WERI-Rb-1 (cell line): ENCODE measurements at regions not wholly inside any gene's neighbourhood (a gene's known extent, or its start where the extent isn't known, plus 50 kb on each side); places are given as distances from the start of the nearest gene placed in this dataset.

Experiments
- DNase-seq: peaks from one replicate; pipeline ENCODE4 v3.0.0-alpha.2; 2020
- H3K27ac ChIP-seq: fragments of 250-450 bp; sonication (Bioruptor Pico); 2 replicates; pipeline ENCODE4 v1.5.1; 2020; ENCODE audit warnings: mild to moderate bottlenecking, moderate library complexity
- H3K27me3 ChIP-seq: fragments of 250-450 bp; sonication (Bioruptor Pico); 2 replicates; pipeline ENCODE4 v1.5.1; 2021; ENCODE audit warnings: mild to moderate bottlenecking, low read depth, moderate library complexity; ENCODE audit not compliant: insufficient read depth, severe bottlenecking
- H3K36me3 ChIP-seq: fragments of 250-450 bp; sonication (Bioruptor Pico); 2 replicates; pipeline ENCODE4 v1.5.1; 2020; ENCODE audit warnings: mild to moderate bottlenecking, moderate library complexity
- H3K4me3 ChIP-seq: 2 replicates; pipeline ENCODE4 v1.5.1; 2011; ENCODE audit warnings: low read depth, mild to moderate bottlenecking, control low read depth, low read length
- H3K9me3 ChIP-seq: fragments of 250-450 bp; sonication (Bioruptor Pico); 2 replicates; pipeline ENCODE4 v1.5.1; 2021; ENCODE audit warnings: mild to moderate bottlenecking, moderate library complexity; ENCODE audit not compliant: severe bottlenecking
- CTCF ChIP-seq: IDR thresholded peaks from 2 replicates; pipeline ENCODE4 v1.5.1; 2011; ENCODE audit warnings: low read depth, mild to moderate bottlenecking, control low read depth, inconsistent platforms, low read length

GRCh38 chr2:105691947-105692390, 52.7 kb upstream of the NCK2 start:
- Histone ChIP-seq H3K9me3 (no peaks in the 10 kb centered on the region), H3K27me3 (no peaks in the 10 kb centered on the region), H3K27ac (no peak overlapping the region), H3K4me3 (no peak overlapping the region), H3K36me3 (no peaks in the 10 kb centered on the region)
- no peak for DNase-seq
- TF ChIP-seq CTCF, result no peak

GRCh38 chr2:105690566-105690965, 54.1 kb upstream of the NCK2 start:
- no peak overlapping the region for H3K4me3 ChIP-seq
- no peaks in the 10 kb centered on the region for H3K27me3 ChIP-seq
- DNase-seq, result no peak
- TF ChIP-seq CTCF, result no peak
- no peak overlapping the region for H3K27ac ChIP-seq
- H3K36me3 ChIP-seq, result no peaks in the 10 kb centered on the region
- no peaks in the 10 kb centered on the region for H3K9me3 ChIP-seq

GRCh38 chr2:105689484-105689883, 55.2 kb upstream of the NCK2 start:
- no peaks in the 10 kb centered on the region for H3K9me3 ChIP-seq
- no peaks in the 10 kb centered on the region for H3K36me3 ChIP-seq
- H3K27me3 ChIP-seq, result no peaks in the 10 kb centered on the region
- no peak overlapping the region for H3K4me3 ChIP-seq
- TF ChIP-seq CTCF, result no peak
- H3K27ac ChIP-seq, result no peak overlapping the region
- no peak for DNase-seq

- Histone ChIP-seq H3K9me3 (no peaks in the 10 kb centered on the region), H3K27ac (no peak overlapping the region), H3K27me3 (no peaks in the 10 kb centered on the region), H3K4me3 (no peak overlapping the region), H3K36me3 (no peaks in the 10 kb centered on the region)
- DNase-seq, result no peak
- TF ChIP-seq CTCF, result no peak
Measured at GRCh38 chr2:105688946-105689345, 55.8 kb upstream of the NCK2 start.

- Histone ChIP-seq H3K36me3 (no peaks in the 10 kb centered on the region), H3K4me3 (no peak overlapping the region), H3K27me3 (no peaks in the 10 kb centered on the region), H3K9me3 (no peaks in the 10 kb centered on the region), H3K27ac (no peak overlapping the region)
- no peak for DNase-seq
- TF ChIP-seq CTCF, result no peak
Measured at GRCh38 chr2:105686588-105686987, 58.1 kb upstream of the NCK2 start.

- Histone ChIP-seq H3K4me3 (no peak overlapping the region), H3K9me3 (no peaks in the 10 kb centered on the region), H3K27me3 (no peaks in the 10 kb centered on the region), H3K27ac (no peak overlapping the region), H3K36me3 (no peaks in the 10 kb centered on the region)
- no peak for TF ChIP-seq CTCF
- DNase-seq, result no peak
Measured at GRCh38 chr2:105683011-105683492, 61.7 kb upstream of the NCK2 start.
